Pancreas (tissue), 10 donors: ENCODE measurements at regions not wholly inside any gene's neighbourhood (a gene's known extent, or its start where the extent isn't known, plus 50 kb on each side); places are given as distances from the start of the nearest gene placed in this dataset.
"Not testable (repeated sequence)": the region's sequence is repeated elsewhere in the genome, so short reads cannot be mapped to it uniquely, and the experiment has no call there.

ENCODE experiments used
- ATAC-seq, 4 donors: fragments of 200-7000 bp; cut with Tn5 transposase; one replicate each; pipeline versions ENCODE4 v1.8.0 to v1.9.1; 2020; ENCODE audit warnings: mild to moderate bottlenecking in 4 of 4, moderate library complexity in 4 of 4
- DNase-seq, 6 donors: peaks; one replicate each; pipeline ENCODE4 v3.0.0-alpha.2; 2020
- FAIRE-seq: peaks from 2 replicates; lab custom pipeline; 2012; peaks lifted over from hg19 to GRCh38; lab: Jason Lieb, UNC
- H3K27ac ChIP-seq, 4 donors: fragments of 200-600 bp; sonication (generic); 1 replicate in 3 of 4; 2 replicates in 1 of 4; pipeline versions ENCODE4 v1.5.0 to v1.8.0; 2020
- H3K27me3 ChIP-seq, 4 donors: fragments of 200-600 bp; one replicate each; pipeline ENCODE4 v1.8.0; 2021
- H3K36me3 ChIP-seq, 3 donors: fragments of 200-600 bp; sonication (generic) in 1 of 3; one replicate each; pipeline versions ENCODE4 v1.5.0 to v1.8.0; 2020 to 2021
- H3K4me1 ChIP-seq, 3 donors: fragments of 200-600 bp; one replicate each; pipeline ENCODE4 v1.8.0; 2021
- H3K4me3 ChIP-seq, 4 donors: fragments of 200-600 bp; sonication (generic) in 2 of 4; one replicate each; pipeline versions ENCODE4 v1.5.0 to v1.8.0; 2020 to 2021
- H3K9me3 ChIP-seq, 4 donors: fragments of 200-600 bp; one replicate each; pipeline ENCODE4 v1.8.0; 2021
- WGBS, 2 donors: extraction: QIAGEN DNeasy Blood & Tissue Kit; methylation state at CpG; one replicate each; pipeline ENCODE4 v1.1.7; 2013; 5-methylcytosine and 5-hydroxymethylcytosine counted together
- intact Hi-C, 3 donors: fragments of 100-400 bp; cut with DNase I; formaldehyde crosslinking; loops; one replicate each; pipeline versions ENCODE4 v1.11.1 to v1.14.2; 2022
- TF ChIP-seq, protein P1 (sequence below), 4 donors: fragments of 200-600 bp; sonication (generic) in 3 of 4; IDR thresholded peaks; one replicate each; pipeline versions ENCODE4 v1.5.0 to v1.8.0; 2021; ENCODE audit warnings: antibody characterized with exemption in 4 of 4
- donor health status: healthy with polysubstance abuse.
- donor health status: DM: no; HTN: no; CAD: no; lungs with moderate emphysema.
- donor health status: DM: no; HTN: no; CAD: no.
- donor health status: control.
- donor health status: control.
- donor health status: Bipolar disorder and iron deficiency.
- donor health status: DM: yes; HTN: yes; CAD: no.
- donor health status: DM: no; HTN: no; CAD: no.
- donor health status: DM: no; HTN: no; CAD: no.
- donor health status: DM: yes; HTN: yes; CAD: no.

DNA sequence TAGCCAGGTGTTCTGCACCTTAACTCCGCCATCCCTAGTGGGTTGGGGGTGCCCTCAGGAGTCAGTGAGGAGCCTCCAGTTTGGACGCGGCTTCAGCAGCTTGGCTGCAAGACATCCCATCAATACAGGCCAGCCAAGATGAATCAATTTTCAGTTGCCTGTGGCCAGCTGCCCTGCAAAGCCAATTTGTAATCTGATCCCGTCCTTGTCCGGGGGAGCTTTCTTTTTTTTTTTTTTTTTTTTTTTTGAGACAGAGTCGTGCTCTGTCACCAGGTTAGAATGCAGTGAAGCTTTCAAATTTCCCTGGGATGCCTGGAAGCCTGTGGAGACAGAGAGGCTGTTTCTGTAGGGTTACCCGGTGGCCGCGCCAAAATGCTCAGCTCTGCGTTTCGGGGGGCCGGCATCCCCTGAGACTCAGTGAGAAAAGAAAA, 192.5 kb downstream of the ASMT start:
- no peak for ATAC-seq

DNA sequence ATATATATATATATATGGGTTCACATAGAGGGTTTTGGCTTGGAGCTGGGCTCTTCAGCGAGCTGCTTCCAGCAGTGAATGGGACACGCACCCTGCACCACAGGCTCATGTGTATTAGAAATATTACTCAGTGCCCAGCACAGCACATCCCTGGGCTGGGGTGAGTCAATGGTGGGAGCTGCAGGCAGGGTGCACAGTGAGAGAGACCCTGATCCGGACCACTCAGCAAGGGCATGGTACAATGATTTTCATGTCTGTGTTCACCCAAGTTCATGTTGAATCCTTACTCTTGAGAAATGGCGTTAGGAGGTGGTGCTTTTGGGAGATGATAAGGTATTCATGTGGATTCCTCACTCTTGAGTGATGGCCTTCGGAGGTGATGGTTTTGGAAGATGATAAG, 194.7 kb downstream of the ASMT start:
- no peak overlapping the region for H3K4me3 ChIP-seq
- no peaks in the 10 kb centered on the region for H3K36me3 ChIP-seq
- TF ChIP-seq, protein P1, sequence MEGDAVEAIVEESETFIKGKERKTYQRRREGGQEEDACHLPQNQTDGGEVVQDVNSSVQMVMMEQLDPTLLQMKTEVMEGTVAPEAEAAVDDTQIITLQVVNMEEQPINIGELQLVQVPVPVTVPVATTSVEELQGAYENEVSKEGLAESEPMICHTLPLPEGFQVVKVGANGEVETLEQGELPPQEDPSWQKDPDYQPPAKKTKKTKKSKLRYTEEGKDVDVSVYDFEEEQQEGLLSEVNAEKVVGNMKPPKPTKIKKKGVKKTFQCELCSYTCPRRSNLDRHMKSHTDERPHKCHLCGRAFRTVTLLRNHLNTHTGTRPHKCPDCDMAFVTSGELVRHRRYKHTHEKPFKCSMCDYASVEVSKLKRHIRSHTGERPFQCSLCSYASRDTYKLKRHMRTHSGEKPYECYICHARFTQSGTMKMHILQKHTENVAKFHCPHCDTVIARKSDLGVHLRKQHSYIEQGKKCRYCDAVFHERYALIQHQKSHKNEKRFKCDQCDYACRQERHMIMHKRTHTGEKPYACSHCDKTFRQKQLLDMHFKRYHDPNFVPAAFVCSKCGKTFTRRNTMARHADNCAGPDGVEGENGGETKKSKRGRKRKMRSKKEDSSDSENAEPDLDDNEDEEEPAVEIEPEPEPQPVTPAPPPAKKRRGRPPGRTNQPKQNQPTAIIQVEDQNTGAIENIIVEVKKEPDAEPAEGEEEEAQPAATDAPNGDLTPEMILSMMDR (IDR thresholded peaks at IDR 0.05): no peak
- WGBS, 2 donors: 70 to 81% methylated on average over 5 of the region's 5 CpGs
- H3K27me3 ChIP-seq: peaks cover 0 to 7% (median 0%) of the 10 kb centered on the region in 4 donors
- H3K4me1 ChIP-seq: no peaks in the 10 kb centered on the region
- H3K27ac ChIP-seq: no peak overlapping the region
- intact Hi-C loops: no loop called here
- no peak for ATAC-seq
- no peak for FAIRE-seq
- no peak for DNase-seq
- no peaks in the 10 kb centered on the region for H3K9me3 ChIP-seq

More for the DNA sequence above, 192.5 kb downstream of the ASMT start:
- DNase-seq: no peak
- no peak for FAIRE-seq
- no peak overlapping the region for H3K27ac ChIP-seq
- H3K4me1 ChIP-seq: no peaks in the 10 kb centered on the region
- intact Hi-C loops: no loop called here
- H3K9me3 ChIP-seq: no peaks in the 10 kb centered on the region
- no peaks in the 10 kb centered on the region for H3K36me3 ChIP-seq
- H3K4me3 ChIP-seq: no peak overlapping the region
- TF ChIP-seq, protein P1 (IDR thresholded peaks at IDR 0.05): no peak
- 3 to 5% methylated on average over 12 of the region's 12 CpGs for WGBS, 2 donors
- peaks cover 0 to 7% (median 0%) of the 10 kb centered on the region in 4 donors for H3K27me3 ChIP-seq

DNA sequence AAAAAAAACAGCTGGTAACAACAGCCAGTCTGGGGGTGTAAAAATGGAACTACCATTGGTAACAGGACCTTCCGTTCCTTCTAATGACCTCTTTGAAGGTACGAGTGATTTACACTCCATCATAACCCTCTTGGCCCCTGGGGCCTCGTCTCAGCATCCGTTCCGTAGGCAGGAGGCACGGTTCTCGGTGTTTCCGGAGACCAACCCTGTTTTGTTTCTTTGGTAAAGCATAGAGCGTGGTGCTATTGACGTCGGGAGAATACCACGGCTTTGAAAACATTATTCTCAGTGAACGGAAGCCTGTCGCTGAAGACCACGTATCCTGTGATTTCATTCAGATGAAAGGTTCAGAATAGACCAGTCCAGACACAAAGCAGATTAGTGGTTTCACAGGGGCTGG, 198.9 kb downstream of the ASMT start:
- no peak for DNase-seq

DNA sequence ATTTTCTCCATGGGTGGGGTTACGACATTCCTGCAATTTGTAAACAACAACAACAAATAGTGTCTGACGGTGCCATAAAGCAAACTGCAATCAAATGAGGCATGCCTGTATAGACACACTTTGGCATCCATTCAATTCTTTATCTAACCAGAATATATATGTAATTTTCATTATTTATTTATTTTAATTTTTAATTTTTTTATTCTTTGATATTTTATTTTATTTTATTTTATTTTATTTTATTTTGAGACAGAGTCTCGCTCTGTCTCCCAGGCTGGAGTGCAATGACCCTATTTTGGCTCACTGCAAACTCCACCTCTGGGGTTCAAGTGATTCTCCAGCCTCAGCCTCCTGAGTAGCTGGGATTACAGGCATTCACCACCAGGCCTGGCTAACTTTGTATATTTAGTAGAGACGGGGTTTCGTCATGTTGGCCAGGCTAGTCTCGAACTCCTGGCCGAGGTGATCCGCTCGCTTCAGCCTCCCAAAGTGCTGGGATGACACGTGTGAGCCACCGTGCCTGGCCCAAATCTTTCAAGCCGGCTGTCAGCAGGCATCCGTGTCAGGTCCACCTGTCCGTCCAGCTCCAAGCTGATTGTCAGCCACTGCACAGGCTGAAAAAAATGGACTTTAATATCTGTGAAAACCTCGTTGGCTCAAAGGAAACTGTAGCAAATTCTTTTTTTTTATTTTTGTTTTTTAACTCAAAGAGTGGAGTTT, 200.8 kb downstream of the ASMT start:
- no peaks in the 10 kb centered on the region for H3K27me3 ChIP-seq
- H3K36me3 ChIP-seq: no peaks in the 10 kb centered on the region
- no peak overlapping the region for H3K27ac ChIP-seq
- DNase-seq (no peak), FAIRE-seq (no peak), ATAC-seq (no peak)
- TF ChIP-seq, protein P1 (IDR thresholded peaks at IDR 0.05): no peak
- no peak overlapping the region for H3K4me3 ChIP-seq
- H3K4me1 ChIP-seq: no peaks in the 10 kb centered on the region
- H3K9me3 ChIP-seq: no peaks in the 10 kb centered on the region
- intact Hi-C loops: no loop called here
- 81 to 87% methylated on average over 15 of the region's 15 CpGs for WGBS, 2 donors

More for the DNA sequence above, 198.9 kb downstream of the ASMT start:
- ATAC-seq: no peak
- no peaks in the 10 kb centered on the region for H3K36me3 ChIP-seq
- 77 to 84% methylated on average over 15 of the region's 15 CpGs for WGBS, 2 donors
- no peak for FAIRE-seq
- intact Hi-C loops: no loop called here
- TF ChIP-seq, protein P1 (IDR thresholded peaks at IDR 0.05): no peak
- peaks cover 0 to under 1% (median 0%) of the 10 kb centered on the region in 4 donors for H3K27me3 ChIP-seq
- H3K4me3 ChIP-seq: no peak overlapping the region
- H3K27ac ChIP-seq: no peak overlapping the region
- H3K4me1 ChIP-seq: no peaks in the 10 kb centered on the region
- no peaks in the 10 kb centered on the region for H3K9me3 ChIP-seq

DNA sequence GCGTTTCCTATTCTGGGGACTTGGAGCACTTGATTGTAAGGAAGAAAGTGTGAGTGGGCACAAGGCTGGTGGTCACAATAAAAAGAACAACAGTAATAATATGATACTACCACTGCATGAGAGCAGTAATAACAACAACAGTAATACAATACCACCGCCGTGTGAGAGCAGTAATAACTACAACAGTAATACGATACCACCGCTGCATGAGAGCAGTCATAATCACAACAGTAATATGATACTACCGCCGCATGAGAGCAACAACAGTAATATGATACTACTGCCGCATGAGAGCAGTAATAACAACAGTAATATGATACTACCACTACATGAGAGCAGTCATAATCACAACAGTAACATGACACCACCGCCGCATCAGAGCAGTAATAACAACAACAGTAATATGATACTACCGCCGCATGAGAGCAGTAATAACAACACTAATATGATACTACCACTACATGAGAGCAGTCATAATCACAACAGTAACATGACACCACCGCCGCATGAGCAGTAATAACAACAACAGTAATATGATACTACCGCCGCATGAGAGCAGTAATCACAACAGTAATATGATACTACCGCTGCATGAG, 201.6 kb downstream of the ASMT start:
- H3K27me3 ChIP-seq, intact Hi-C loops, H3K27ac ChIP-seq, H3K4me3 ChIP-seq, H3K9me3 ChIP-seq, FAIRE-seq, H3K36me3 ChIP-seq, DNase-seq, H3K4me1 ChIP-seq, ATAC-seq: not testable (repeated sequence)
- WGBS, 2 donors: 94 to 95% methylated on average over 17 of the region's 17 CpGs
